AG04450 (cell line): ENCODE measurements at regions not wholly inside any gene's neighbourhood (a gene's known extent, or its start where the extent isn't known, plus 50 kb on each side); places are given as distances from the start of the nearest gene placed in this dataset.
A peak's percentile ranks its signal among the peaks of the same experiment; 100 is the strongest.

ENCODE experiments used
- CTCF ChIA-PET: fragments of 300-600, 350-600 bp; formaldehyde crosslinking; extraction: SDS; loops from one replicate; lab custom pipeline; 2022; ENCODE audit warnings: antibody characterized with exemption, inconsistent platforms; lab: Charles Lee
- POLR2A ChIA-PET: fragments of 350-600 bp; formaldehyde crosslinking; extraction: SDS; loops from one replicate; lab custom pipeline; 2021; ENCODE audit warnings: antibody characterized with exemption, inconsistent platforms; lab: Yijun Ruan, JAX
- DNase-seq: peaks from one replicate; pipeline ENCODE4 v3.0.0-alpha.2; 2011; ENCODE audit warnings: low read depth, low spot score
- H3K27ac ChIP-seq: one replicate; pipeline ENCODE4 v1.5.1; 2012; ENCODE audit warnings: low read depth, low read length, control low read depth
- H3K27me3 ChIP-seq: one replicate; pipeline ENCODE4 v1.6.0; 2012; ENCODE audit warnings: low read length; ENCODE audit not compliant: control insufficient read depth, insufficient read depth
- H3K4me3 ChIP-seq: 2 replicates; pipeline ENCODE4 v1.5.1; 2011; ENCODE audit warnings: mild to moderate bottlenecking, low read depth, low read length, control low read depth
- H3K9me3 ChIP-seq: 2 replicates; pipeline ENCODE4 v1.5.1; 2012; ENCODE audit warnings: low read length; ENCODE audit not compliant: control insufficient read depth, insufficient read depth
- CTCF ChIP-seq: IDR thresholded peaks from 2 replicates; pipeline ENCODE4 v1.5.1; 2011; ENCODE audit warnings: low read depth, low read length, control low read depth, inconsistent platforms

- H3K27me3 ChIP-seq: no peaks in the 10 kb centered on the region
- no peak overlapping the region for H3K27ac ChIP-seq
- no peak for DNase-seq
- no peaks in the 10 kb centered on the region for H3K9me3 ChIP-seq
- POLR2A ChIA-PET: no interaction called here
- TF ChIP-seq CTCF: no peak
- CTCF ChIA-PET: no interaction called here
- no peak overlapping the region for H3K4me3 ChIP-seq
These were observed 221.8 kb upstream of the PLXNA2 start for GRCh38 chr1:208465786-208466590.

GRCh38 chr1:208467151-208467780, 223.1 kb upstream of the PLXNA2 start:
- H3K9me3 ChIP-seq: no peaks in the 10 kb centered on the region
- no peak for DNase-seq
- H3K4me3 ChIP-seq: no peak overlapping the region
- TF ChIP-seq CTCF: no peak
- H3K27me3 ChIP-seq: no peaks in the 10 kb centered on the region
- H3K27ac ChIP-seq: no peak overlapping the region
- POLR2A ChIA-PET: no interaction called here
- CTCF ChIA-PET: no interaction called here

DNA sequence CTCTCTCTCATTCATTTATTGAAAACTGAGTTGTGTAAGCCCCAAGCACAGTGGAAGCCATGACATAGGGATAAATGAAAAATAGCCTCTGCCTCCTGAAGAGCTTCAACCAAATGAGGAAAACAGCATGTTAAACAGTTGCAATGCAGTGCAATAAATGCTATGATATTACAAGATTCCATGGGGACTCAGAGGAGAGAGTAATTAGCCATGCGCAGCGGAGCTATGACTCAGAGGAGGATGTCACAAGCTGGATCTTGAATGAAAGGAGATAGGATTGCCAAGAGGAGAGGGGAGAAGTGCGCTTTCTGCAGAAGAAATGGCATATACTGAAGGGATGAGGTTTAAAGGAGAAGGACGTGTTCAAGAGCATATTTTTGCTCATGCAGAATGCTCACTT, 231.3 kb upstream of the PLXNA2 start:
- ChIA-PET CTCF (interaction anchor here (3.0 kb wide), 1 partner anchor 230 kb away, joined by 8 read pairs; no protein-coding TSS in a partner anchor), POLR2A (no interaction called here)
- no peak overlapping the region for H3K27ac ChIP-seq
- H3K4me3 ChIP-seq: no peak overlapping the region
- no peaks in the 10 kb centered on the region for H3K9me3 ChIP-seq
- no peak for DNase-seq
- no peak for TF ChIP-seq CTCF
- H3K27me3 ChIP-seq: no peaks in the 10 kb centered on the region

GRCh38 chr1:208475951-208476845, 232.0 kb upstream of the PLXNA2 start:
- CTCF ChIA-PET: interaction anchor here (0.8 to 3.0 kb wide), 4 partner anchors 11 to 231 kb away, joined by 3 to 8 read pairs (median 3); no protein-coding TSS in a partner anchor
- Histone ChIP-seq H3K9me3 (no peaks in the 10 kb centered on the region), H3K27ac (no peak overlapping the region), H3K27me3 (no peaks in the 10 kb centered on the region), H3K4me3 (no peak overlapping the region)
- POLR2A ChIA-PET: no interaction called here
- peak; percentile 39; the same call in 1 of the 2 replicates for TF ChIP-seq CTCF
- DNase-seq: no peak
